GM18520 (cell line): ENCODE measurements at regions not wholly inside any gene's neighbourhood (a gene's known extent, or its start where the extent isn't known, plus 50 kb on each side); places are given as distances from the start of the nearest gene placed in this dataset.

Experiments
- ATAC-seq: cut with Tn5 transposase; IDR thresholded peaks from one replicate; pipeline ENCODE4 v1.9.1; 2021; ENCODE audit not compliant: unreplicated experiment

DNA sequence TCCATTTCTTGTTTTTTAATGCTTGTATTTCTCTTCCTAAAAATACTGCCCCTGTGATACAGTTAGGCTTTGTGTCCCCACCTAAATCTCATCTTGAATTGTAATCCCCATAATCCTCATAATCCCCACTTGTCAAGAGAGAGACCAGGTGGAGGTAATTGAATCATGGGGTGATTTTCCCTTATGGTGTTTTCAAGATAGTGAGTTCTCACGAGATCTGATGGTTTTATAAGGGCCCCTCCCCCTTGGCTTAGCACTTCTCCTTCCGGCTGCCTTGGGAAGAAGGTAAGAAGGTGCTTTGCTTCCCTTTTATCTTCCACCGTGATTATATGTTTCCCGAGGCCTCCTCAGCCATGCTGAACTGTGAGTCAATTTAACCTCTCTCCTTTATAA lies 227.4 kb downstream of the MAN2A1 start:
- no peak for ATAC-seq

DNA sequence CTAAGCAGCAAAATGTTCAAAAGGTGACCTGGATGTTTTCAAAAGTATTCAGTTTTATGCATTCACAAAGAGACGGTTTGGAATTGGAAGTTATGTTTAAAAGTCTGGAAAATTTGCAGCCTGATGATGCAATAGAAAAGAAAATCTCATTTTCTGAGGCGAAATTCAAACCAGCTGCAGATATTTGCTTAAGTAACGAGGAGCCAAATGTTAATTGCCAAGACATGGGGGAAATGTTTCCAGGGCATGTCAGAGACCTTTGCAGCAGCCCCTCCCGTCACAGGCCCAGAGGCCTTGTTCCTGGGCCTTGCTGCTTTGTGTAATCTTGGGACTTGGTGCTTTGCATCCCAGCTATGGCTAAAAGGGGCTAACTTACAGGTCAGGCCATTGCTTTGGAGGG lies 228.2 kb downstream of the MAN2A1 start:
- ATAC-seq = no peak

DNA sequence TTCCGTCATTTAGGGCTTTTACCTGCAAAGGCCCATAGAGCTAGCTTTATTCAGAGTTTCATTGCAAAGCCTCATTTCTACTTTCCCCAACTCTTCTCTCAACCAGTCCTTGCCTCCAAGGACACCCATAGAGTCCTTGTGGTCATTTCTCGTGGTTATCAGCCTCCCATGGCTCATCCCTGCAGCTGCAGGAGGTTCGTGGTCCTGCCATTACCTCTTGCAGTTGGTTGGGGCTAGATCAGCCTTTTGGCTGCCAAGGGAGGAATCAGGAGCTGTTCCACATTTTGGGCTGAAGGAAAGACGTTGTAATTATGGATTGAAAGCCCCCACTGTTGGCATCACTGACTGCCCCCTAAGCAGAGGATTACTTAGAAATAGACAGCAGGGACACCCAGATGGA lies 231.0 kb downstream of the MAN2A1 start:
- no peak for ATAC-seq

DNA sequence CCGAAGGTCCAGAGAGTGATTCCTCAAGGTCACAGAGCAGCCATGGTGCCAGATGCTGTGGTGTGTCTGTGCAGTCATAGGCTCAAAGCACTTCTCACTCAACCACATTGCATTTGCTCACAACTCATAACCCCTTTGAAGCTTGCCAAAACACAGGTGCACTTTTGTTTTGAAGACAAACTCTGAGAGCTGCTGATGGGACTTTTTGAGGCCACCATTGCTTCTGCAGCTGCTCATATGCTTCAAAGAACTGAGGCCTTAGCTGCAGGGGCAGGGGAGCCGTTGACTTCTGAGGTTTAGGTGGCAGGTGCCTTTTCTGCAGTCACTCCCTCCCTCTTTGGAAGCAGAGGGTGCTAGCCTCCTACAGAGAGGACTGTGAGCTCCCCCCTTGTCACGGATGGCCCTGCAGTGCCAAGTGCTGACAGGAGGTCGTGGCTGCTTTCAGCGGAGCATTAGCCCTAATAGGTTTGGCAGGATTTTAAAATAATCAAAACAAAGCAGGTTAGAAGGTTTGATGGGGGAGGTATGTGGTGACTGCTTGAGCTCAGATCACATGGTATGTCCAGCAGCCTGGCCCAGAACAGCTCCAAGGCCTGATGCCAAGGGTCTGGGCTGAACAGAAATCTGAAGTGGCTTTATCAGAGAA lies 232.1 kb downstream of the MAN2A1 start:
- peak; percentile 48 for ATAC-seq

DNA sequence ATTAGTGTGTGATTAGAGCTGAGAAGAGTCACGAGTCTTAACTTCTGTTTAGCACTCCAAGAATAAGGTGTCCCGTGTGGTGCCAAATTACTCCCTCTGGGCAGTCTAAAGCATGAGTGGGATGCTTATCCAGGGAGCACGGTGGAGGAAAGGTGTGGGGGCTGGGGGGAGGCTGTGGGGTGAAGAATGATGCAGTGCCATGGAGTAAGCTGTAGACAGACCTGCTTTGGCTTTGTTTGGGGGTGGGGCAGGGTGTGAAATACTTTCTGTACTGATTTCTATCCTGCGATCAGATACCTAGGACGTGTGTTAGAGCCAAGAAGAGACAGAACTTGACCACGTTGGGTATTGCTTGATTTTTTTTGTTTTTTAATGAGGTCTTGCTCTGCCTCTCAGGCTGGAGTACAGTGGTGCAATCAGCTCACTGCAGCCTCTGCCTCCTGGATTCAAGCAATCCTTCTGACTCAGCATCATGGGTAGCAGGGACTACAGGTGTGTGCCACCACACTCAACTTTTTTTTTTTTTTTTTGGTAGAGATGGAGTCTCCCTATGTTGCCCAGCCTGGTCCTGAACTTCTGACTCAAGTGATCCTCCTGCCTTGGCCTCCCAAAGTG lies 232.8 kb downstream of the MAN2A1 start:
- no peak for ATAC-seq

DNA sequence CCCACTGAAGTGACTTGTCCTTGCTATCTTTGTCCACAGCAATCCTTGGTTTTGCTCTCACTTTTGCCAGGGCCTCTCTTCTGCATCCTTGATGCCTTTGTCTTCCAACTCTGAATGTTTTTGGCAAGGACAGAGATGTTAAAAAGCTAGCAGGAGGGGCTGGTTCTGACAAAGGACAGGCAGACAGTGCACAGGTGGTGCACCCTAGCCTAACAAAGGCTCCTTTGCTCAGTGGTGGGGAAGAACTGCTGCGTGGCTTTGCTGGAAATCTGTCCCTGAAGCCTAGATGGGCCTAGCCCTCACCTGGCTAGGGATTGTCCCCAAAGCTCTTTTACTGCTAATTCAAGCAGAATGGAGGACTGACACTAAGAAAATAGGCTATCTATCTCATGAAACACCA lies 233.5 kb downstream of the MAN2A1 start:
- no peak for ATAC-seq

DNA sequence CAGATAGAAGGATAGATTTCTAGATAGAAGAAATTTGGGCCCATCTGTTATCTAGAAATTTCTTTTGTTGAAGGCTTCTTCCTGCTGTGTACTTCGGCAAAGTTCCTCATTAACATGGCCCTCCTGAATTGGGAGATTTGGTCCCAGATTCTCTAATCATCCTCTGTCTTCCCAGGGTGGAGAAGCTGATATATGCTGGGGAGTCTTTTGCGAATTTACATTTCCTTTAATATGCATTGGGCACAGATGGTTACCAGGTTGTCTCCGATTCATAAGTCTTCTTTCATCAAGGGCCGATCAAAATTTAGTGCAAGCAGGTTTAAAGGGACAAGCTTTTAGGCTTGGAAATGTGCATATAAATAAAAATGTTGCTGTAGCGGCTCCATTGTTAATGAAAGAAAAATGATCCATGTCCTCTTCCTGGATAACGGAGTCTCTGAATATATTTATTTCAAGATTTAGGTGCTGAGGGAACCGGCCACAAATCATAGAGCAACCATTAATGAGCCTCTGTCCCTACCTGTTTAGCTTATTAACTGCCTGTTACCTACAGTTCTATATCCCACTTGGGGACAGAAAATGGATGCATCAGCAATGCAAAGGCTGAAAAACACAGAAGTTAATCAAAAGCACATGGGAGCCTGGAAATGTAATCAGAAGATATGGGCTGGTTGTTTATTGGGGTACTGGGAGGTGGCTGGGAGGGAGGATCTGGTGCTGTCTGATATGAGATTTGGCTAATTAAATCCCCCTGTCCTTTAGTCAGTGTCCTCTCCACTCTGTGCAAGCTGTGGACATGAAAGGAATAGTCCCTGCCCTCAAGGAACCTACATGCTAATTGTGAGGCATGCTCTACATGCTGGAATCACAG lies 234.7 kb downstream of the MAN2A1 start:
- ATAC-seq = no peak

DNA sequence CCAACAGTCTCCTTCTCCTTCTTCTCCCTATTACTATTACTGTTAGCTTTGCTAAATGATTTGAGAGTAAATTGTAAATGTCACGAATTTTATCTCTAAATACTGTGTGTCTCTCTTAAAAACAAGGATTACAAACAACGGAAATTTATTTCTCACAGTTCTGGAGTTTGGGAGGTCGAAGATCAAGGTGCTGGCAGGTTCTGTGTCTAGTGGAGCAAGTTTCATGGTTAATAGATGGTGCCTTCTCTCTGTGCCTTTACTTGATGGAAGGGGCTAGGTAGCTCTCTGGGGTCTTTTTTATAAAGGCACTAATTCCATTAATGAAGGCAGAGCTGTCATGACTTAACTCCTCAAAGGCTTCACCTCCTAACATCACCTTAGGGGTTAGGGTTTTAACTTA lies 237.9 kb downstream of the MAN2A1 start:
- ATAC-seq = no peak

DNA sequence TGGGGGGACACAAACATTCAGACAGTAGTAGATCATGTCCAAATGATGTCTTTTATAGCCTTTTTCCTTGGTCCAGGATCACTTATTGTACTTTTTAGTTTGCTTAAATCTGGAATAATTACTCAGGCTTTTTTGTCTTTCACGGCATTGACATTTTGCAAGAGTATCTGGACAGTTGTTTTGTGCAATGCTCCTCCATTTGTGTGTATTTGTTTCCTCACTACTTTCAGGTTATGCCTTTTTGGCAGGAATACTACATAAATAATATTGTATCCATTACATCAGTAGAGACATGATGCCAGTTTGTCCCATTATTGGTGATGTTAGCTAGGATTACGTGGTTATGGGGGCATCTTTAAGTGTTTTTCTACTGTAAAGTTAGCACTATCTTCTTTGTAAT lies 238.3 kb downstream of the MAN2A1 start:
- ATAC-seq = no peak

DNA sequence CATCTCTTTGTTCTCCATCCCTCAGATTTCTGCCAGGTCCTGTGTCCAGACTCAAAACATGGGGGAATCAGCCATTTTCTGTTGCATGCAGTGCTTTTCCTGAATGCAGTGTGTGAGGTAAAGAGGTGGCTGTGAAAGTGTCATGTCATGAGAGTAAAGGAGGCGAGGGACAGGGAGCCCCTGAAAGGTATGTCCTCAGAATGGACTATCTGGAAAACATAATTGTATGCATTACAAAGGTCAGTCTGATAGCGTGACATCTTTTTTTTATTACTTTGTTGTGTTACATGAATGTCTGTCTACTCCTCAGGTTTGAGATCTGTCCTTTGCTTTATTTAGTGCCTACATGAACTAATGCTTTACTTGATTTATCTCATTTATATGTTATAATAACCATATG lies 239.1 kb downstream of the MAN2A1 start:
- no peak for ATAC-seq

DNA sequence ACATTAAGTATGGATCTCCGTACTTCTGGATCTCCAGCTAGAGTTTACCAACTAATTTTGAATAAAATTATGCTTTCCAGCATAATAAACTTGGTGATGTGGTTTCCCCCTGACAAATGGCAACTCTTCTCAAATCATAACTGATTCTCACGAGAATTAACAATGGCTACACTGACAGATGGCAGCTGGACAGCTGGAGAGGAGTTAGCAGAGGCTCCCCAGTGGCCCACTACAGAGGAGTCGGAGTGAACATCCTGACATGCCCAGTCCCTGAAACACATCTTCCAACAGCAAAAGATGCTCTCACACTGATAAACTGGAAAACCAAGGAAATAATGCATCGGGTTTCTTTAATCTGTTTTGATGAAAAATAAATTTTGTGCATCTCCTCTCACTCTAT lies 239.6 kb downstream of the MAN2A1 start:
- no peak for ATAC-seq

DNA sequence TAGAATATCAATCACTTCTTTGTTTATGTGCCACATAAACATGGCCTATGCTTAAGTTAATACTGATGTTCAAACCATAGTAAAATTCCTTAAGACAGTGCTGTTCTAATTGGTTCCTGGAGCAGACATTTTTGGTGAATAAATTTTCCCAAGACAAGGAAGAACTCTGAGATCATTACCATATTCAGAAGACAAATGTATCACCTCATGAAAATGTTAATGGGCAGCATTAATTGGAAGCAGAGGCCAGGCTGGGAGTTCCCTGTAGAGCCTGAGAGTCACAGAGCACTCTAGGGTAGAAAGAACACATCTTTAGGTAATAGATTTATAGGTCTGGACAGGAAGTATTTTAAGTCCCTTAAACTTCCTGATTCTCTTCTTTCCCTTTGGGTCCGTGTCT lies 240.2 kb downstream of the MAN2A1 start:
- no peak for ATAC-seq

DNA sequence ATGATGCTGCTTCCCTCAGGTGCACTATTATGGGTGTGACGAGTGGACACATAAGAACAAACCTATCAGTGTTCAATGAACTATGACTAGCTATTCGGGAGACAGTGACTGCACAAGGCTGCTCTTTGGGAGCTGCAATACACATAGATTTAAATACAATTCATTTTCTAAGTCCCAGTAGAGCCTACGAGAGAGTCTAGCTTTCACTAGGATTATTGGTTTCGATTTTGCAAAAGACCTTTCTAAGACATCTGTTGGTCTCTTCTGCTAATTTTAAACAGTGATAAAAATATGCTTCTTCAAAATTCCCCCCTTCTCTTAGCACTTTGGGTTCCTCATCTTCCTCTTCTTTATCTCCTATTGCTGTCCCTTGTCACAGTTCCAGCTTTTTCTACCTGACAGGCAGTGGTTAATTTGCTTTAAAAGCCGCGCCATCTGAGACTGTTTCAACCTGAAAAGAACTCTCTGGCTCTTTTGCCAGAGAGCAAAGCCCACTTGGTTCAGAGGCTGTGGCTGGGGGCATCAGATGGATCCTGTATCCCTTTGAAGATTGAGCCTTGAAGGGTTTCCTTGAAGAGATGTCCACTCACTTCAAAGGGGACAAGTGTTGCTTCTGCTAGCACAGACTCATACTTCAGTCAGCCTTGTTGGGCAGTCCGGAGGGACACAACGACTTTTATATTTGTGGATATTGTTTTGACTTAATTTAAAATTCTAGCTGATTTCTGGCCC lies 241.5 kb downstream of the MAN2A1 start:
- no peak for ATAC-seq

DNA sequence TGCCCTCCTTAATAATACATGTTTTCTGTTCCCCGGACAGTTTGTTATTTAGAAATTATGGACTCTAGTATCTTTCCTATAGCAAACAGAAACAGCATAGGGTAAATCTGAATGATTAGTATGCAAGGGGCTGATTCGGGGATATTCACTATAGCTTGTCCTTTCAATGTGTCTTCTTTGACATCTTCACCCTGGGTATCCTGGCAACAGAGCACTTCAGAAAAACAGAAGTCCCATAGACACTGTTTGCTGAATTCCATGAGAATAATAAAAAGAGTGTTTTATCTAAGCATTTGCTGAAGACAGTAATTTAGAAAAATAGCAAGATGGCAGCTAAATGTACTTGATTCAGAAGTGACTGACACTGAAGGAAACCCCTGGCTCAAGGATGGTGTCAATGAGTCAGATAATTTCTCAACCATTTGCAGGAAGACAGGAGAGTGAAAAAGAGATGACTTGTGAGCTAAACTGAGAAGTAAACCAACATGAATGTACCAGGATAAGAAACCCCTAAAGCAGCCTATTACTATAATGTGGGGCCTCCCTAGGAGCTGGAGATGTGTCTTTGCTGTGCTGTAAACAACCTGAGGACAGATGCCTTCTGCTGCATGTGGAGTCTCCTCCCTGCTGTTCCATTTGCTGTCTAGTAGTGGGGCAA lies 246.2 kb downstream of the MAN2A1 start:
- ATAC-seq = no peak

DNA sequence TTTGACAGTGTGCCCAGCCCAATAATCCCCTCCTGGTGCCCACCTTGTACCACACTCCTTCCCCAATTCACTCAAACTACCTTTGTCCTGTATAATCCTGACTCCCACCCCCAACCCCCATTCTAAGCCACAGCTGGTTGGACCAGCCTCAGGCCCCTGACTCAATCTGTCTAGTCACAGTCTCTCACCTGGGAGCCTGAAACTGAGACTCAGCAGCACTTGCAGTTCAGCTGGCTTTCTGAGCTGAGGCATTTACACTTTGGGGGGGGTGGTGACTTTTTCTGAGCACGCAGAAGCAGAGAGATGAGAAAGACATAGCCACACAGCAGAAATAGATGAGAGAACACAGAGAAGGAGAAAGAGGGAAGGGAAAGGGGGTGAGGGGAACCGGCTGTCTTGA lies 247.3 kb downstream of the MAN2A1 start:
- peak; percentile 79 for ATAC-seq

DNA sequence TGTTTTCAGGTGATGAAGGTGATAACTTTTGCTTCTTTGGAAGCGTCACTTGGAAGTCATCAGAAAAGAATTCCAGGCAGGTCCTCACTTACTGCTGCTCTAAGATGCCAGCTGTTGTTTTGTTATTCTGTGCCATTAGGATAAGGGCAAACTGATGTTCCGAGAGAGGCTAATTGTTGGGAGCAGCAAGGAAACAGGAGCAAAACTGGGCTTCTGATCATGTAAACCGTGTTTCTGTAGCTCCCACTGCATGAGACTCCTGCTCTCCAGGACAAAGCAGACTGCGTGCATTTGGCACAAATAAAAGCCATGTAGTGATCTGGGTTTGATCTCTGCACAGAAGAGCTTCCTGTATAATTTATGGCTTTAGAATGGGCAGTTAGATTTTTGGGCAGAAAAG lies 248.2 kb downstream of the MAN2A1 start:
- ATAC-seq = no peak

DNA sequence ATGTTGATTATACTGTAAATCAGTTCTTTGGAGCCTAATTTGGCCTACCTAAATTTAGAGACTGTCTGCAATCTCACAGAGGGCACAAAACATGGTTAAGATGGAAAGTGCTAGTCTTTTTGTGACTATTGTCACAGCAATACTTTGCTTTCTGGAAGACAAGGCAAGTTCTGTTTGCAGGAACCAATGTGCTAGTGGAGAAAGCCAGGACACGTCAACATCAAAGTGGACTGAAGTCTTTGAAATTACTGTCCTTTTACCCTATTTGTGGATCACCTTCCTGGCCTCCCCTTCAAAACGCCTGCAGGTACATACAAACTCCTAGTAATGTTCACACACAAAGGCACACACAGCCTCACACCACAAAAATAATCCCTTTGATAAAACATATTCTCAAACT lies 248.7 kb downstream of the MAN2A1 start:
- ATAC-seq = no peak

DNA sequence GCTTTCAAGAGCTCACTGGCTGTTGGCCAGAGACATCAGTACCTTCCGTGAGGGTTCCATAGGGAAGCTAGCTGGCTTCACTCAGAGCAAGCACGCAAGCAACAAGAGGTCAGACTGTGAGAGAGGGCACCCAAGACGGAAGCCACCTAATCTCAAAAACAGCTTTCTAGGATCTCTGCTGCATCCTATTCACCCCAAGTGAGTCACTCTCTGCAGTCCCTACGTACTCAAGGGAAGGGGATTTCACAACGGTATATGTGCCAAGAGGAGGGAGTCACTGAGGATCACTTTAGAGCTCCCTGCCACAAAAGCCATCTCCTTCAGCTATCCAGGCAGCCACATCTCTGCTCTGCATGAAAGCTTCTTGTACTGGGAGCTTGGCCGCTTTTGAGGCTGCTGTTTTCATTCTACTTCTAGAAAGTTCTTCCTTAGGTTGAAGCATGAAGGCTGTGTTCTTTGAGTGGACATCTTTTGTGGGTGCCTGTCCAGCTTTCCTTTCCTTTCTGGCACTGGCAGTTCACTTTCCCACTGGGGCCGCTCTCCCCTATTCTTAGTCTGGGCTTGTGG lies 249.5 kb downstream of the MAN2A1 start:
- ATAC-seq = no peak

DNA sequence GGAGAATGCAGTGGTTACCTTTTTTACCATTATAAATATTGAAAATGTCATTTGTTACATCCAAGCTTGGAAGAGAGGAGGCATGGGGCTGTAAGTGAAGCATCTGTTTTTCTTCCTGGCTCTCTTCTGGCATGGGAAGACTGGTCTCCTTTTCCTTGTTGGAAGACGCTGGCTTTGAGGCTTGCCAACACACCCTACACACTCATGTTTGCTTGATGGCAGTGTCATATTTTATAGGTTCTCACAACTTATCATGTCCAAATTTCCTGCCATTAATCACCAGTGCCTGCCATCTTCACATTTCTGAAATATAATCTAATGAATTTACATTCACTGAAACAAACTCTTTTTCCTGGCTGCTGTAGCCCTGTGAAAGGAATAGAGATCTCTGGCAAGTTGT lies 252.9 kb downstream of the MAN2A1 start:
- no peak for ATAC-seq

DNA sequence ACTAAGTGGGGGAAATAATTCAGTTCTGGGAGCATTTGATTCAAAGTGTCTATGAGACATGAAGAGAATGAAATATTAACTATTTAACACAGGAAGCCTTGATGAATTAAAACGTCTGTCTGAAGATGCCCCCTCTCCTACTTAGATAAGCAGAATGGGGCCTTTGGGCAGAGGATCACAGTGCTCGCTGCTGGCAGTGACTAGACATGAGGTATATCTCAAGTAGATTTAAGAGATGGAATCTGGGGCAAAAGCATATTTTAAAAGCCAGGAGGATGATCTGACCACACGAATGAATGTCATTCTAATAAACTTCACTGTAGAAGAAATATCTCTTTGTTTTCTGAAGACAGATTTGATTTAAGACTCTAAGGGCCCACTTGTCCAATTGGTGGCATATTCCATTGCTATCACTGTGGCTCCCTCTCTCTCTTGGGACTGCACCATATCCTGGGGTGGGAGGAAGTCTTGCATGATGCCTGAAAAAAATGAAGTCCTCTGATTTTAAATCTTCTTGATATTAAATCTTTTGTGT lies 254.0 kb downstream of the MAN2A1 start:
- ATAC-seq = no peak
